ENCODE measurements at regions not wholly inside any gene's neighbourhood (a gene's known extent, or its start where the extent isn't known, plus 50 kb on each side); places are given as distances from the start of the nearest gene placed in this dataset.

DNA sequence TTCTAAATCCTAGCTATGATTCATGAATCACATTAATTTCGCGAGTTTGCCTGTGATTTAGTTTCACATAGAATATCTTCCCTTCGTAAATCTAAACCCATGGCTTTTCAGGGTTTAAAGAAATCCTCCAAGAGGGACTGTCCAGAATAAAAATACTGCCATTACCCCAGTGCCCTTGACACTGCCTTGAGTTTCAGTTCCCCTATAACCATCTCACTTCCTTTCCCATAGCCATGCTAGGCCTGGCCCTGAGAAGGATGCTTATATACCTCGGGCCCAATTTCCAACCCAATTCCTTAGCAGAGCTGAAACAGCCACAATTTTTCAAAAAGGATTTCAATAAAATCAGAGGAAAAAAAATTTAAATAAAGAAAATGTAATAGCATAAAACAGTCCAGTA lies 697.3 kb downstream of the FRK start:
- Mint-ChIP-seq H3K27me3 (ENCODE audit: unreplicated experiment) (no peaks in the 10 kb centered on the region), H3K36me3 (ENCODE audit: low read depth, unreplicated experiment) (peaks cover 6% of the 10 kb centered on the region), H3K27ac (ENCODE audit: unreplicated experiment) (no peak overlapping the region), H3K4me1 (ENCODE audit: unreplicated experiment) (no peaks in the 10 kb centered on the region), H3K9me3 (ENCODE audit: unreplicated experiment) (peaks cover 8% of the 10 kb centered on the region), H3K4me3 (ENCODE audit: unreplicated experiment) (no peak overlapping the region)
- TF ChIP-seq, protein P1, sequence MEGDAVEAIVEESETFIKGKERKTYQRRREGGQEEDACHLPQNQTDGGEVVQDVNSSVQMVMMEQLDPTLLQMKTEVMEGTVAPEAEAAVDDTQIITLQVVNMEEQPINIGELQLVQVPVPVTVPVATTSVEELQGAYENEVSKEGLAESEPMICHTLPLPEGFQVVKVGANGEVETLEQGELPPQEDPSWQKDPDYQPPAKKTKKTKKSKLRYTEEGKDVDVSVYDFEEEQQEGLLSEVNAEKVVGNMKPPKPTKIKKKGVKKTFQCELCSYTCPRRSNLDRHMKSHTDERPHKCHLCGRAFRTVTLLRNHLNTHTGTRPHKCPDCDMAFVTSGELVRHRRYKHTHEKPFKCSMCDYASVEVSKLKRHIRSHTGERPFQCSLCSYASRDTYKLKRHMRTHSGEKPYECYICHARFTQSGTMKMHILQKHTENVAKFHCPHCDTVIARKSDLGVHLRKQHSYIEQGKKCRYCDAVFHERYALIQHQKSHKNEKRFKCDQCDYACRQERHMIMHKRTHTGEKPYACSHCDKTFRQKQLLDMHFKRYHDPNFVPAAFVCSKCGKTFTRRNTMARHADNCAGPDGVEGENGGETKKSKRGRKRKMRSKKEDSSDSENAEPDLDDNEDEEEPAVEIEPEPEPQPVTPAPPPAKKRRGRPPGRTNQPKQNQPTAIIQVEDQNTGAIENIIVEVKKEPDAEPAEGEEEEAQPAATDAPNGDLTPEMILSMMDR (IDR thresholded peaks at IDR 0.05; ENCODE audit: unreplicated experiment), result no peak
- DNase-seq (ENCODE audit: low spot score), result no peak

- H3K4me3 Mint-ChIP-seq (ENCODE audit: unreplicated experiment), result no peak overlapping the region
- H3K9me3 Mint-ChIP-seq (ENCODE audit: unreplicated experiment), result peaks cover 8% of the 10 kb centered on the region
- no peaks in the 10 kb centered on the region for H3K4me1 Mint-ChIP-seq (ENCODE audit: unreplicated experiment)
- peaks cover 6% of the 10 kb centered on the region for H3K36me3 Mint-ChIP-seq (ENCODE audit: low read depth, unreplicated experiment)
- no peaks in the 10 kb centered on the region for H3K27me3 Mint-ChIP-seq (ENCODE audit: unreplicated experiment)
- no peak for DNase-seq (ENCODE audit: low spot score)
- TF ChIP-seq, protein P1 (IDR thresholded peaks at IDR 0.05; ENCODE audit: unreplicated experiment), result no peak
- no peak overlapping the region for H3K27ac Mint-ChIP-seq (ENCODE audit: unreplicated experiment)
Observed at GRCh38 chr6:115362234-115362633, 698.5 kb downstream of the FRK start.

GRCh38 chr6:115360602-115361325 lies 699.9 kb downstream of the FRK start:
- Mint-ChIP-seq H3K4me3 (ENCODE audit: unreplicated experiment) (no peak overlapping the region), H3K36me3 (ENCODE audit: low read depth, unreplicated experiment) (peaks cover 2% of the 10 kb centered on the region), H3K9me3 (ENCODE audit: unreplicated experiment) (peaks cover 2% of the 10 kb centered on the region), H3K4me1 (ENCODE audit: unreplicated experiment) (no peaks in the 10 kb centered on the region), H3K27me3 (ENCODE audit: unreplicated experiment) (no peaks in the 10 kb centered on the region), H3K27ac (ENCODE audit: unreplicated experiment) (no peak overlapping the region)
- TF ChIP-seq, protein P1 (IDR thresholded peaks at IDR 0.05; ENCODE audit: unreplicated experiment), result no peak
- DNase-seq (ENCODE audit: low spot score), result no peak

GRCh38 chr6:115358616-115359015 lies 702.1 kb downstream of the FRK start:
- no peaks in the 10 kb centered on the region for H3K9me3 Mint-ChIP-seq (ENCODE audit: unreplicated experiment)
- H3K27ac Mint-ChIP-seq (ENCODE audit: unreplicated experiment), result no peak overlapping the region
- H3K36me3 Mint-ChIP-seq (ENCODE audit: low read depth, unreplicated experiment), result no peaks in the 10 kb centered on the region
- no peaks in the 10 kb centered on the region for H3K27me3 Mint-ChIP-seq (ENCODE audit: unreplicated experiment)
- no peaks in the 10 kb centered on the region for H3K4me1 Mint-ChIP-seq (ENCODE audit: unreplicated experiment)
- TF ChIP-seq, protein P1 (IDR thresholded peaks at IDR 0.05; ENCODE audit: unreplicated experiment), result no peak
- H3K4me3 Mint-ChIP-seq (ENCODE audit: unreplicated experiment), result no peak overlapping the region
- no peak for DNase-seq (ENCODE audit: low spot score)

- peaks cover 2% of the 10 kb centered on the region for H3K27me3 Mint-ChIP-seq (ENCODE audit: unreplicated experiment)
- no peak for DNase-seq (ENCODE audit: low spot score)
- no peak overlapping the region for H3K27ac Mint-ChIP-seq (ENCODE audit: unreplicated experiment)
- TF ChIP-seq, protein P1 (IDR thresholded peaks at IDR 0.05; ENCODE audit: unreplicated experiment), result no peak
- no peak overlapping the region for H3K4me3 Mint-ChIP-seq (ENCODE audit: unreplicated experiment)
- H3K9me3 Mint-ChIP-seq (ENCODE audit: unreplicated experiment), result no peaks in the 10 kb centered on the region
- no peaks in the 10 kb centered on the region for H3K36me3 Mint-ChIP-seq (ENCODE audit: low read depth, unreplicated experiment)
- no peaks in the 10 kb centered on the region for H3K4me1 Mint-ChIP-seq (ENCODE audit: unreplicated experiment)
Observed at GRCh38 chr6:115356371-115356770, 704.3 kb downstream of the FRK start.

All from endothelial cell (in vitro differentiated cells).